HG02610 (cell line): ENCODE measurements at regions not wholly inside any gene's neighbourhood (a gene's known extent, or its start where the extent isn't known, plus 50 kb on each side); places are given as distances from the start of the nearest gene placed in this dataset.
"Not testable (repeated sequence)": the region's sequence is repeated elsewhere in the genome, so short reads cannot be mapped to it uniquely, and the experiment has no call there.

ENCODE experiments used
- ATAC-seq: cut with Tn5 transposase; IDR thresholded peaks from one replicate; pipeline ENCODE4 v1.9.1; 2021; ENCODE audit warnings: mild to moderate bottlenecking, moderate library complexity; ENCODE audit not compliant: unreplicated experiment

DNA sequence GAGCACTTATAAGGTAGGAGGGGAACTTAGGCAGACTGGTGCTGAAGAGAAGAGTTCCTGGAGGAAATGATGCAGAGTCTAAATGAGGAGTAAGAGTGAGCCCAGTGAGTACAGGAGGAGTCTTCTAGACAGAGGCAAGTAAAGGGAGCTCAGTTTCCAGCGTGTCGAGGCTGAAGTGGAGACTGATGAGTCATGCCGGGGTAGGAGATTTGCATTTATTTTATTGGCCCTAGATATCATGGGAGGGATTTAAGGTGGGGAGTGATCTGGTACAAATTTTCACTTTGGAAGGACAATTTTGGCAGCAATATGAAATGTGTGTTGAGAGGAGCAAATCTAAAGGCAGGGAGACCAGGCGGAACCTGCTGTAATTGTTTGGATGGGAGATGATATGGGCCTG, 157.5 kb downstream of the TTC8 start:
- no peak for ATAC-seq

DNA sequence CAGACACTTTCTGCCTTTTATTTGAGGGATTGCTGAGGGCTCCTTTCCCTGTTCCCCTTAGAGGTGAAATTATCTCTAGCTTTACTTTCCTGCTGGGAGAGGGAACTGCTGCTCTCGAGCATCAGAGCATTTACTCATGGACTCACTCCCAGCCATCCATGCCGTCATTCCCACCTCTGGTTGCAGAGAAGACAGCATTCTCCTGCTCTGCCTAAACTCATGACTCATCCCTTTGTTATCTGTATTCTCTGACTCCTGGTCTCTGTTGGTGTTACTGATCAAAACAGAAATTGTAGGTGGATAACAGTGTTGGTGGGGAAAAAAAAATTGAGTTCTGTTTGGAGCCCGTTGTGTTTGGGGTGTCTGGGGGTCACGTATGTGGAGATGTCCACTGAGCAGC, 159.3 kb downstream of the TTC8 start:
- ATAC-seq: no peak

DNA sequence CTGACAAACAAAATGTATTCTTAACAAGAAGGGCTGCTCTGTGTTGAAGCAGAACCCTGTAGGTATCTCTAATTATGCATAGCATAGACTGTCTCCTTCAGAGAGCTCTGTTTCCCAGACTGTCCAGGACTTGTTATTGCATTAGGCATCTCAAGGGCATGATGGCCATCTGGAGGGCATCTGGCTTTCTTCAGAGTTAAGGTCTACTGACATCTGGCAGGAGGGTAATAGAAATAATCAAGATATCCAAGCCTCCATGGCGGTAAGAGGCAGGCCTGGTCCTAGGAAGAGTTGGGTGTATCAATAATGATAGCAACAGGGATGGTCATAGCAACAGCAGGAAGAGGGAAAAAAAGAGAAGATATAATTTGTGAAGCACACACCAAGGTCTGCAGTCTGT, 161.2 kb downstream of the TTC8 start:
- ATAC-seq: no peak

DNA sequence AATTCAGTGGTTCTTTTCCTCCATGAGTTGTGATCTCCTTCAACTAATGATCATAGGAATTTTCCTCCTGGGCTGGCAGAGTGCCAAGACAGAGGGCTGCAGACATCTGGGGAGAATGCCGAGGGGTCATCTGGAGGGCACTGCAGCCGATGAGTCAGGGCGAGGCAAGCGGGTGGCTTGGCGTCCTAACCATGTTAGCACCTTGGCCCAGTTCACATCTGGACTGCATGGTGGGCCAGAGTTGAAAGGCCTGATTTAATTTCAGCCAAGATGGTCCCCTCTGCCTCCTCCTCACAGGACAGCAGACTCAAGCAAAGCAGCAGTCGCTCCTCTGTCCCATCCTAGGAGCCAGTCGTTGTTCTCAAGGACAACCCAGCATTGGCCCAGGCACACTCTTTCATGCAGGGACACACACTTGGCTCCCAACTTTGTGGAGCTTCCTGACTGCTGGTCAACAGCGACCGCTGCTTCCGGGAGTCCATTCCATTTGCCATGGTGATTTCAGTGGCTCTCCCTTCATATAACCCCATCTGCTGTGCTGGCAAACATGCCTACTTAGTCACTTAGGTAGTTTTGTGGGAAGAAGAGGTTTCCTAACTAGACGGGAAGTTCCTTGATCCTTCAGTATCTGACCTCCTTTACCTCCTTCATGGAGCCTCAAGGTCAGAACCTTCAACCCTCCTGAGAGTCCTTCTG, 161.8 kb downstream of the TTC8 start:
- ATAC-seq: no peak

DNA sequence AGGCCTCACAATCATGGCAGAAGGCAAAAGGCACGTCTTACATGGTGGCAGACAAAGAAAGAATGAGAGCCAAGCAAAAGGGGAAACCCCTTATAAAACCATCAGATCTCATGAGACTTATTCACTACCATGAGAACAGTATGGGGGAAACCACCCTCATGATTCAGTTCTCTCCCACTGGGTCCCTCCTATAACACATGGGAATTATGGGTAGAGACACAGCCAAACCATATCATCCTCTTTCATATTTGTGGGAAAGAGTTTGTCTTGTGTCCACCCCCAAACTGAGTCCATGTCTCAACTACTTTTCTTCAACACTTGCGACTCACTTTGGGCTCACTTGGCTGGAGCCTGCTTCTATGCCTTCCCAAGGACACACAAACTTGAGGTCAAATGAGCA, 162.5 kb downstream of the TTC8 start:
- not testable (repeated sequence) for ATAC-seq

DNA sequence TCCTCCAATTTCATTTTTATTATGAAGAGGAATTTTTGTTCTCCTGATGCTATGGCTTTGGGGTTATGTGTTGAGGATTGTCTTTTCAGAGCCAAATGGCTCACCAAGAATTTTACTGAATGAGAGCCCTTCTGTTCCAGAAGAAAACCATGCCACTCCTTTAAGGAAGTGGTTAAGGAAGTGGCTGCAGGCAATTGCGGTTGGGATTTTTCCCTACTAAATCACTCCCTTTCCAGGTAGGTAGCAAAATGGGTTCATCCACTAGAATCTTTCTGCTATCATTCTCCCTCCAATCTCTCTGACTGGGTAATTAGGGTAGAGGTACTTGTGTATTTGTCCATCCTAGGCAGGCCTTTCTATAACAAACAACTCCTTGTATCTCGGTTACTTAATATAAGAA, 163.1 kb downstream of the TTC8 start:
- ATAC-seq: no peak

DNA sequence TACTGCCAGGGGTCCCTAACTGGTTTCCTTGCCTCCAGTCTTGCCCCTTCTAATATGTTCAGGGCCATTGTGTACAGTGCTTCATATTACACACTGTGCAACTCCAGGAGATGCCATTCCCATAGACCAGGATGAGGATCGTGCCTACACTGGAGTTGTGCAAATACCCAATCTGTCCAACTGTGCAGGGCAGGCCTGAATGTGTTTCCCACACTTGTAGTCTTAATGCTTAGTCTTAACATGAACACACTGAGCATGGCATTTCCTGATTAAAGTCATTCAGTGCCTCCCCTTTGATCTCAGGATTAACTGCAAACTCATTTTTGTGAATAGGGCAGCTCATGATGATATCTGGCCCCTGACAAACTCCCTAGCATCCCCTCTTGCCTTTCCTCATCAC, 165.5 kb downstream of the TTC8 start:
- ATAC-seq: no peak

DNA sequence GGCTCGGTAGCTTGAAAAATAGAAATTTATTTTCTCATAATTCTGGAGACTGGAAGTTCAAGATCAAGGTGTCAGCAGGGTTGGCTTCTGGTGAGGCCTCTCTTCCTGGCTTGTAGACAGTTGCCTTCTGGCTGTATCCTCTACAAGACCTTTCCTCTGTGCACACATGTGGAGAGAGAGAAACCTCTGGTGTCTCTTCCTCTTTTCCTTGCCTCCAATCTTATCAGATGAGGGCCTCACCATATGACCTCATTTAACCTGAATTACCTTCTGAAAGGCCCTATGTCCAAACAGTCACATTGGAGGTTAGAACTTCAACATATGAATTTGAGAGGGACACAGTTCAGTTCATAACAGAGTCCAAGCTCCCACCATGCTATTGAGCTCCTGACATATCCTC, 166.4 kb downstream of the TTC8 start:
- ATAC-seq: no peak

DNA sequence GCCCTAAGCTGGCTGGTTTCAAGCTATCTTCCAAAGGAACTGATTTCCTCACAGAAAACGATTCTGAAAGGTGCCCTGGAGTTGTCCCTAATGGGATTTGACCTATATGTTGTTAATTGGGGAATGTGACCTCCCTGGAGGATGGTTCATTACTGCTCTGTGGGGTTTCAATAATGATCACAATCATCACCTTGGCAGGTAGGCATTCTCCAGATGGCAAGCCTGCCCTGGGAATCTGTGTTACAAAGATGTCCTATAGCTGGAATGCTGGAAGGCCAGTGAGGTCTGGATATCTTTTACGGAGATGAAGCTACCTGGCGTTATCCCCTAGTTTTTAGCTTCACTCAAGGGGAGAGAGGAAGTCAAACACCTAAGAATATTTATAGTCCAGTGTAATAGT, 167.6 kb downstream of the TTC8 start:
- no peak for ATAC-seq

DNA sequence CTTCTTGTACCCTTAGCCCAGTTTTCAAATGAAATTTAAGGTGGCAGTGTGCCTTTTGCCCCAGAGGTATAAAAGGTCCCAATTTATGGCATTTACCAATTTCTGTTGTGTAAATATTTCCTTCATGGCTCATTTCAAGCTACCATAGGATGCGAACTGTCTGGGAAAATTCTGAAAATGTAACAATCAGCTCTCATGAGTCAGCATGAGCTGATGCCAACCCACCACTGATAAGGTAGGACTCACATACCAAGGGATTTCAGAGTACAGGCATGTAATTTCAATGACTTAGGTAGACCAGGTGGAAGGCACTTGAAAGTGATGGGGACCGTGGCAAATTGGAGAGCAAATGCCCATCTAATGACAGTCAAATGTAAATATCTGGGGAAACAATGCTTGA, 169.5 kb downstream of the TTC8 start:
- ATAC-seq: no peak

DNA sequence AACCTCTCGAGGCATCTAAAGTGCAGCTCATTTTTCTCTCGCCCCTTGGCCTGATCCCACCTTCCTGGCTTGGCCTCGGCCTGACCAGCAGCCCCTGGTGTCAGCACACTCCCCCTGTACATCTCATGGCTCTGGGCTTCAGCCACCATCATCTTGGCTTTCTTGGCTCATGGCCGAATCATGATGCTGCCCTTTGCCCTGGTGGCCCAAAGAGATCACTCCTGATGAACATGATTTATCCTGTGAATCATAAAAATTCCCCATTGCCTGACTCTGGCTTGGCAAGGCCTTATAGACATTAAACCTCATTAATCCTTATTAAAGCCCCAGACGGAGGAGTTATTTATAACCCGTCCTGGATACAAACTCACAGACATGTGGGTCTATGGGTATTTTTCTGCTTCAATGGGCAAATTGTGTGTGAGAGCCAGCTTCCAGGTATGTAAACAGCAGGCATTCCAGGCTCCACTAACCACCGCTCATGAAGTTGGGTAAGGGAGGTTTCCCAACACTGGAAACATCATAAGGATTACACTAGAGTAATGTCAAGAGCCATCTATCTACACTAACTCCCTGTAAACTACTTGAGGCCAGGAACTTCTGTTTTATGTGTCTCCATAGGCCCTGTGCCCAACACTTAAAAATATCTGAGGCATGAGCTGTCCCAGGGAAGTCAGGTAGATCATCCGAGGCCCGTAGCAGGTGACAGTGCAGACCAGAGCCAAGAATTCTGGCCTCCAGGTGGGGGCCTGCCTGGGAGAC, 171.2 kb downstream of the TTC8 start:
- ATAC-seq: no peak

DNA sequence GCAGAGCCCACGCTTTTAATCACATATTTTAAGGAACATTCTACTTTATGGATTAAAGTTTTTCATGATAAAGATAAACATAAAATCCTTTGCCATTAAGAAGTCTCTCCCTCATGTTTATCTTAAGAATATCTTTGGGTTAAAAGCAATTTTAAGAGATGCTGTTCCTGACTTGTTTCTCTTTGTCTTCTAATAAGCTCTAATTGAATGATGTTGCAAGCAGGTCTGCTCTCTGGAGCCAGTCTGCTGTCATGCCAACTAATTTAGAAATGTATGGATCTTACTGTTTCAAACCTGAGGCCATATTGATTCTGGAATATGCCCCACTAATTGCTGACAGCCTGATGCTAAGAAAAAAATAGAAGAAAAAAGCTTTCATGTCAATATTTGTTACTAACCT, 173.6 kb downstream of the TTC8 start:
- no peak for ATAC-seq

DNA sequence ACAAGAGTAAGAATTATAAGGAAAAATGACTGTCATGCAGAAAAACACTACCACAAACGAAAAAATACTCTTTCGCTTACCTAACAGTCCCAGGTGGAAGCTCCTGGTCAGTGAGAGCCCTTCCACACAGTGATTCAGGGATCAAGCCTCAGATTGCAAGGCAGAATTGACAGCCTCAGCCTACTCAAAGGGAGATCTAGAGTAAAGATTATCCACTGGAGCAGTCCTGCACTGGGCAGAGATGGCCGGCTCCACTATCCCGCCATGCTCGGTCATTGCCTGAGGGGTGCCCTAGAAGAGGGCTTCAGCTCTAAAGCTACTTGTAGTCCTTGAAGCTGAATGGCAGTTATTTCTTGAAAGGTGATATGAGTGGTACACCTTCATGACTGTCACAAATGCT, 174.7 kb downstream of the TTC8 start:
- no peak for ATAC-seq

DNA sequence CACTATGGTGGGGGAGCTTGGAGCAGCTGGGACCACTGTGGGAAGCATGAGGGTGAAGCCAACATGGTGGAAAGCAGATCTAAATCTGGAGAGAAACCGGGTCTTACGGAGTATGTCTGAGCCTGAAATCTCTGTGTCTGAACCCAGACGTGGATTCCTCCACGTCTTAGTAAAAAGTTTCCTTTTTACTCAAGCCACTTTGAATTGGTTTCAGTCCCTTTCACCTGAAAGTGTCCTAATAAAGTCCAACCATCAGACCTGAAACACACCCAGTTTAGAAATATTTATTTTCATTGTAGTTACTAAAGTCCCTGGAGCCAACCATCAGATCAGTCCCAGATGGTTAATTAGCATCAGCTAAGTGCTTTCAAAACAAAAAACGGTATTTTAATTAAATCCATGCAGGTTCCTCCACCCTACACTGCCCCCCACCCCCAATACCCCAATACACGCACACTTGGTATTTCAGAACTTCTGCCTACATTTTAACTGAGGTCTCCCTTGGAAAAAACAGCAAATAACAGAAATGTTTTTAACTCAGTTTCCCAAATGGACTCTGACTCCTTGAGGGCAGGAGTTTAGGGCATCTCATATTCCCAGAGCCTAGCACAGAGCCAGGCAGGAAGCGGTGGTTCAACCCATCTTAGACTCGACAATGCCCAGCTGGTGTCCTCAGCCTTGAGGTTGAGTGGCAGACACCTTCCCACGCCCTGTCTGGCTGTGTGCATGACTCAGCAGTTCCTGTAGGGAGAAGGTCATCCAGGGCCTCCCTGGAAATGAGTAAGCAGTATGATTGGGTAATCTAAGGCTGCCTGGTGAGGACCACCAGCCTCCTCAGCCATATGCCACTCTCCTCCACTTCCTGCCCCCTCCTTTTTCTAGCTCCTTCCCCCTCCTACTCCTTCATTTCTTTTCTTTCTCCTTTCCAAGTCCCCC, 175.8 kb downstream of the TTC8 start:
- peak; percentile 49 for ATAC-seq

DNA sequence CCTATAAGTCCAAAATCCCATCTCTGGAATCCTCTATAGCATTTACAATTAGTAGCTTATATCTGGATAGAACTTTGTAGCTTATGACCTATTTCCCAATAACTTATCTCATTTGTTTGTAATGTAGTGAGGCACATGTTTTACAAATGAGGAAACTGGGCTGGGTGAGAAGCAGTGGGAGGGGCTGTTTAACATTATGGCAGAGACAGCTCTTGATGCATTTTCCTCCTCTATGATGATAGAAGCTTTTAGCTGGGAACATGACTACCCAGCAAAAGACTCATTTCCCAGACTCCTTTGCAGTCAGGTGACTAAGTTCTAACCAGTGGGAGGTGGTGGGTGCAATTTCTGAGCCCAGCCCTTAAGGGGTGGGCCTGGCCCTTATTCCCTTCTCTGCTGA, 179.7 kb downstream of the TTC8 start:
- ATAC-seq: no peak

DNA sequence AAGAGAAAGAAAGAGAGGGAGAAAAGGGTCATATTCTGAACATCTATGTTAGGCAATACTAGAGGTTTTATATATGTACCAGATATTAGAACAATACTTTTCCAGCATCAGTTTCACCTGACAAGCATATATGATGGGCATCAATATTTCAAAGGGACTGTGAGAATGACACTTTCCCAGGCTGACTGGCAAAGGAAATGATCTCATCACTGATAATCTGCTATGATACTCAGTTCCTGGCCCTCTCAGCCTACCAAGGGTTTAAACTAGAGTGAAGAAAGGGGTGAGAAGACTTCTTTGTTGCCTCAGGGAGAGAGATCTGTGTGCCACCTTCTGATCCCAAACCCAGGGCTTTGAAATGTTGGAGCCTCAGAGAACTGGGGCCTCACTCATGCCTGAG, 183.5 kb downstream of the TTC8 start:
- ATAC-seq: no peak

DNA sequence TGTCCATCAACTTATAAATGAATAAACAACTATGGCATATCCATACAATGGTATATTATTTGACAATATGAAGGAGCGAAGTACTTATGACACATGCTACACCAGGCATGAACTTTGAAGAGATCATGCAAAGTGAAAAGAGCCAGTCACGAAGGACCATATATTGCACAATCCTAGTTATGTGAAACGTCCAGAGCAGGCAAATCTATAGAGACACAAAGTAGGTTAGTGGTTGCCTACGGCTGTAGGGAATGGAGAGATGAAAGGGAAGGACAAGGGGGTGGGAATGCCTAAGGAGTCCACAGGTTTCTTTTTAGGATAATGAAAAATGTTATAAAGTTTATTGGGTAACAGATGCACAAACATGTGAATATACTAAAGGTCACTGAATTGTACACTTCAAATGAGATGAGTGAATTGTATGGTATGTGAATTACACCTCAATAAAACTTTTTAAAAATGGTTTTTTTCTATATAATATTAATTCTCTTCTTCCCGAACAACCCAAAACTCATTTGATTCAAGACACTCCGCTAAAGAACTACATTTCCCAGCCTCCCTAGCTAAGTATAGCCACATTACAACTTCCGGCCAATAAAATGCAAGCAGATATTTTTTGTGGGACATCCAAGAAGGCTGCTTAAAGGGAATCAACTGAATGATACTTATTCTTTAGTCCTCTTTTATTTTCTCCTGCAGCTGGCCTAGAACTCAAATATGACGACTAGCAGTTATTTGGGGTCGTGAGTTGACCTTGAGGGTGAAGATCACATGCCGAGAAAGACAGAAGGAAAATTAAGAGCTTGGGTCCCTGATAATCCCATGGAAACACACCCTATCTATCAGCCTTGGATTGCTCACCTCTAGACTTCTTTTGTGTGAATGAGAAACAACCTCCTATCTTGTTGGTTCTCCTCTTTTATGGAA, 187.2 kb downstream of the TTC8 start:
- no peak for ATAC-seq

DNA sequence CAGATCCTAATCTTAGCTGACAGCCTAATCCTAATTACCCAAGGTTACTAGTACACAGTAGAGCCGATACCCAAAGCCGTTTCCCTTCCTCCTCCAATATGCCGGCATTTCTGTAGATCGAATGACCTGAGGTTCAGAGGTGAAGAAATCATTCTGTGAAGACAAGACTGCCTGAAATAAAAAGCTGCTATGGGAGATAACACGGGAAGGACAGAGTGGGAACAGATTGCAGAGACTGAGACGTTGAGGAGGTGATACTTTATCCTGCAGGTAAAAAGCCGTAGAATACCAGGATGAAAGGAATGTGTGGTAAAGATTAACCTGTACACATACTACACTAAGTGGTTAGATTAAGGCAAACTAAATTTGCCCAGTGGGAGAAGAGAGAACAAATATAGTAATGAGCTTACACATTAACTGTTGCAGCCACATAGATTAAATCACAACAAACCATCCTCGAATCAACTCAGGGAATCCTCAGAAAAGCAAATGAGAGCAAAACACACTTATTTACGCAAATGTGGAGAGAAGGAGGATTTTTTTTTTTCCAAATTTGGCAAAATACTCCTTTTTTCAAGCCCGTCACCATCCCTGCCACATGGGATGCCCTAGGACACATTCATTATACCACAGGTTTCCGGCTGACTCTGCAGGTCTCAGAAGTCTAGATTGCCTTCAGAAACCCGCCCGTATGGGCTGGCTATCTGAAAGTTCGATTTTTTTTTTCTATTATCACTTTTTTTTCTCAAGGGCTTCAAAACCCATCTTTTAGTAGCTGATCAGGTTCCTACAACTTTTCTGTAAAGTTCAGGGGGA, 188.0 kb downstream of the TTC8 start:
- no peak for ATAC-seq

DNA sequence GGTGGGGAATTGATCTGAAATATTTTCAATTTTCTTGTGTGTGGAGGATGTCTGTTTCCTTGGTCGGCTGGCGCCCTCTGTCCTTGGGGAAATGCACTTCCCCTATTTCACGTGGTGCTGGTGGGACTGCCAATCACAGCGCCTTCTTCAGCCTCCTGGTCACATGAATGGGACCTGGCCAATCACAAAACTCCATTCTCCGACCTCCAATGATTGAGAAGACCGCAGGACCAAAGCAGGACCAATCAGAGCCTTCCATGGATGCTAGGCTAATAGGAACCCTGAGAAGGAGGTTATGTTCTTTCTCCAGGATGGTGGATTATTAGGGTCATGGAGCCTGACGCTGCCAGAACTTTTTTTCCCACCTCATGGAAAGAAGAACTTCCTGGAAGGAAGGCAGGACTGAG, 188.7 kb downstream of the TTC8 start:
- no peak for ATAC-seq
